NT2/D1 (cell line): ENCODE measurements at regions not wholly inside any gene's neighbourhood (a gene's known extent, or its start where the extent isn't known, plus 50 kb on each side); places are given as distances from the start of the nearest gene placed in this dataset.

ENCODE experiments used
- DNase-seq: peaks from one replicate; pipeline ENCODE4 v3.0.0-alpha.2; 2011; ENCODE audit warnings: low read depth, low spot score
- H3K27me3 ChIP-seq: 2 replicates; pipeline ENCODE4 v1.6.0; 2011; ENCODE audit warnings: mild to moderate bottlenecking; ENCODE audit not compliant: insufficient read length, insufficient read depth
- H3K36me3 ChIP-seq: 2 replicates; pipeline ENCODE4 v1.6.1; 2011; ENCODE audit warnings: mild to moderate bottlenecking, low read length, mixed read lengths; ENCODE audit not compliant: insufficient read depth, insufficient read length
- H3K4me1 ChIP-seq: 2 replicates; pipeline ENCODE4 v1.5.1; 2011; ENCODE audit not compliant: insufficient read depth, insufficient read length
- H3K4me3 ChIP-seq: 2 replicates; pipeline ENCODE4 v1.5.1; 2011; ENCODE audit warnings: low read depth; ENCODE audit not compliant: insufficient read length
- H3K9ac ChIP-seq: 2 replicates; pipeline ENCODE4 v1.6.0; 2011; ENCODE audit warnings: low read depth; ENCODE audit not compliant: insufficient read length
- H3K9me3 ChIP-seq: 2 replicates; pipeline ENCODE4 v1.5.1; 2011; ENCODE audit warnings: mild to moderate bottlenecking, low read length; ENCODE audit not compliant: insufficient read depth
- SUZ12 ChIP-seq: IDR thresholded peaks from 2 replicates; pipeline ENCODE4 v1.6.1; 2011; ENCODE audit not compliant: insufficient read length, insufficient read depth; ENCODE audit errors: extremely low read depth
- YY1 ChIP-seq: IDR thresholded peaks from 2 replicates; pipeline ENCODE4 v1.6.1; 2011; ENCODE audit not compliant: insufficient read length, insufficient read depth
- ZNF274 ChIP-seq: IDR thresholded peaks from 2 replicates; pipeline ENCODE4 v1.6.1; 2011; ENCODE audit warnings: mild to moderate bottlenecking, low read depth, low read length

DNA sequence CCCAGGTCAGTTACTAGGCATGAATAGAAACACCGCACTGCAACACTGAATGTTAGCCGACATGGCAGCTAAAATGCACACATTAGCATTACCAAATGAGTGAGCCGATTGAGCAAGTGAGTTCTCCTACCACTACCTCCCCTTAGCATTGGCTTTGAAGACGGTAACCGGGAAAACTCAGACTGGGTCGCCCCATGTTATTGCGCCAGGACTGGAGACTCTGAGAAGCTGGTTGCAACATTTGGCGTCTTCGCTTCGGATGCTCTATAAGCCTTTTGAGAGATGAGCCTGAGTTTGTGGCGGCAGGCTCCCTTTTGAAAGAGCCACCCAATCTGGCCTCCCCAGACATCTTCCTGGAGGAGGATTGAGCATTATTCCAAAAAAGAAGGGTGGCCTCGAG lies 68.5 kb upstream of the POMP start:
- no peaks in the 10 kb centered on the region for H3K9me3 ChIP-seq
- no peak for DNase-seq
- H3K27me3 ChIP-seq, result no peaks in the 10 kb centered on the region
- H3K4me3 ChIP-seq, result no peak overlapping the region
- H3K9ac ChIP-seq, result no peak overlapping the region
- no peaks in the 10 kb centered on the region for H3K4me1 ChIP-seq
- no peak for TF ChIP-seq SUZ12
- TF ChIP-seq ZNF274, result no peak
- TF ChIP-seq YY1, result no peak
- no peaks in the 10 kb centered on the region for H3K36me3 ChIP-seq

DNA sequence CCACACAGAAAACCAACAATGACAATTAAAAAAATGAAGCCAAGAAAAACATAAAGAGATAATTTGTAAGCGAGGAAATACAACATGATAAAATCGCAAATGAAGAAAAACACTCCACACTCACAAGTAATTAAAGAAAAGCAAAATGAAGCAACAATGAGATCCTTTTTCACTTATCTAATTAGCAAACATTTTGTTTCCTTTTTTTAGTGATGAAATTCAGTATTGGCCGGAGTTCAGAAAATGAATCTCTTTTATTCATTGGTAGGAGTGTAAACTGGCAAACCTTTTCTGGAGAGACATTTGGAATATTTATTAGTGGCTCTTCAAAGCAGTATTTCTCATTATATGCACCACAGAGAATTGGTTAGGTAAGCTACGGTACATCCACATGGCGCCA lies 70.6 kb upstream of the POMP start:
- H3K27me3 ChIP-seq, result no peaks in the 10 kb centered on the region
- no peaks in the 10 kb centered on the region for H3K36me3 ChIP-seq
- no peak for TF ChIP-seq YY1
- TF ChIP-seq SUZ12, result no peak
- no peak for TF ChIP-seq ZNF274
- no peak overlapping the region for H3K4me3 ChIP-seq
- peaks cover 5% of the 10 kb centered on the region for H3K4me1 ChIP-seq
- H3K9me3 ChIP-seq, result no peaks in the 10 kb centered on the region
- no peak for DNase-seq
- H3K9ac ChIP-seq, result no peak overlapping the region

DNA sequence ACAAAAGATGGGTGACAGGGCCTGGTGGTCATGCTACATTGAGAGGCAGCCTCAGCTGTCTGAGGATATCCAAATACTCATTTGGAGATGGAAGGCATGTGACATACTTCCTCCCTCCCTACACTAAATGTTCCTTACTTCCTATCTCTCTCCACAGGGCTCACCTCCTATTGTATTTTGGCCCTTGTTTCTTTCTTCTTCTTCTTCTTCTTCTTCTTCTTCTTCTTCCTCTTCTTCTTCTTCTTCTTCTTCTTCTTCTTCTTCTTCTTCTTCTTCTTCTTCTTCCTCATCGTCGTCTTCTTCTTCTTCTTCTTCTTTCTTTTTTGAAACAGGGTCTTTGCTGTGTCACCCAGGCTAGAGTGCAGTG lies 71.8 kb upstream of the POMP start:
- no peak for DNase-seq
- no peak overlapping the region for H3K9ac ChIP-seq
- TF ChIP-seq ZNF274, result no peak
- TF ChIP-seq YY1, result no peak
- no peak for TF ChIP-seq SUZ12
- no peaks in the 10 kb centered on the region for H3K9me3 ChIP-seq
- no peaks in the 10 kb centered on the region for H3K27me3 ChIP-seq
- H3K4me3 ChIP-seq, result no peak overlapping the region
- H3K4me1 ChIP-seq, result peaks cover 5% of the 10 kb centered on the region
- no peaks in the 10 kb centered on the region for H3K36me3 ChIP-seq

DNA sequence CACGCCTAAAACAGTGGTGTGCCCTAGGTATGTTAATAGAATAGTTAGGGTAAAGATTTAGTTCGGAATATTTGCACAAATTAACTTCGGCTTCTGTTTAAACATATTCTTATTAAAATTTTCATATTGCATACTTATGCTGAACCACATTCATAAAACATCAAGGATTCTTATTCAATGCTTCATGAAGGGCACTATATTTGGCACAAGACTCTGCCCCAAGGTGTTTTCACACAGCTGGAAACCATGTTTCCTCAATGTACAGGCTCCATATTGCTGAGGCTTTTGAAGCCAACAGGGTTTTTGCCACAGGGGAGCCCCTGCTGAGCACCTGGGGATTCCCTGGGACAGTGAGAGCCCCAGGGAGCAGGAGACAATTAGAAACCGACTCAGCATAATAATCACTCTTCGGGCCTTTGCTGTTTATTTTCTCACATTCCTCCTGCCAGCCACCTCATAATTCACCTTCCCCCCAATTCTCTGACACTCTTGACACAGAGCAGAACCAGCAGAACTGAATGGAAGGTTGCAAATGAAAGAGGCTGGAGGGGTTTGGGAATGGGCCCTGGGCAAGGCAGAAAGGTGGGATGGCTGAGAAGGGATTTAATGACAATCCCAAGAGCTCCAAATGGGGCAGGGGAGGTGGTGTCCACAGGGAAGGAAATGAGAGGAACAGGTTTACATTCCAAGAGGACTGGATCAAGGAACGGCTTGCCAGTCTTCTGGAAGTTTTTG lies 72.3 kb upstream of the POMP start:
- DNase-seq, result peak; percentile 47
- H3K36me3 ChIP-seq, result no peaks in the 10 kb centered on the region
- no peak for TF ChIP-seq ZNF274
- no peak for TF ChIP-seq YY1
- TF ChIP-seq SUZ12, result no peak
- no peak overlapping the region for H3K9ac ChIP-seq
- H3K4me3 ChIP-seq, result no peak overlapping the region
- H3K9me3 ChIP-seq, result no peaks in the 10 kb centered on the region
- no peaks in the 10 kb centered on the region for H3K27me3 ChIP-seq
- H3K4me1 ChIP-seq, result peaks cover 5% of the 10 kb centered on the region

DNA sequence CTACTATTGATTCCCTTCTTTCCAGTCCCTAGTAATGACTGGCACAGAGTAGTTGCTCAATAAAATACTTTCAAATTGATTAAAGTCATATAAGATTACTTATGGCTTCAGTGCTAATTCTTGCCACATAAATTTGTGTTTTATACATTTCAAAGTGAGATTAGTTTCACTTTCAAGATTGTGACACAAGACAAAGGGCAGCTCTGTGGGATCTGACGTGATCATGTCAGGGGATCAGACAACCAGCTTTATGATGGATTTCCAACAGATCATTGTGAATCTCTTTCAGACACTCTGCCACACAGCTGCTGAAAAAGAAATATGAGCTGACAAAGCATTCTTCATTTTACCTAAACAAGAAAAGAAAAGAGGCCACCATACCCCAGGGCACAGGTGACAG lies 73.4 kb upstream of the POMP start:
- DNase-seq, result no peak
- TF ChIP-seq SUZ12 (no peak), YY1 (no peak), ZNF274 (no peak)
- no peaks in the 10 kb centered on the region for H3K27me3 ChIP-seq
- H3K36me3 ChIP-seq, result no peaks in the 10 kb centered on the region
- H3K9ac ChIP-seq, result no peak overlapping the region
- H3K9me3 ChIP-seq, result no peaks in the 10 kb centered on the region
- H3K4me1 ChIP-seq, result peaks cover 5% of the 10 kb centered on the region
- no peak overlapping the region for H3K4me3 ChIP-seq

DNA sequence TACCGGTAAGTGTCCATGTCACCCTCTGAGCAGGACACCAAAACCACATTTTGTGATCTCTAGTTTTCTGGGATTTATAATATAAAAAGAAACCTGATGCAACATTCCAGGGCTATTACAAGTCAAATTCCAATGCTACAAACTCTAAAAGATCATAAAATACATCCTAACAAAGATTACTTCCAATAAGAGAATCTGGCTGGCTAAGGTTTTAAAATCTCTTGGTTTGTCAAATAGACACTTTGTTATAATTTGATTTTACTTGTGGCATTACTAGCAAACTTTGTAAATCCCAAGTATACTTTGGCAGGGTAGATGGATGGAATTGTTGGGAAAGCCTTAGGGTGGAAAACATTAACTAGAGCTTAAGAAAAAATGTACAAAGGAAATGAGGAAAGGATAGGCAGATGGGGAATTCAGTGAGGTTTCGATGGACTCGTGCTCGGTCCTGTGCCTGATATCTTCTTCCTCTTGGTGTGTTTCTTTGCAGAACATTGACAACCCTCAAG lies 74.0 kb upstream of the POMP start:
- Histone ChIP-seq H3K36me3 (no peaks in the 10 kb centered on the region), H3K9me3 (no peaks in the 10 kb centered on the region), H3K9ac (no peak overlapping the region), H3K4me3 (no peak overlapping the region), H3K27me3 (no peaks in the 10 kb centered on the region), H3K4me1 (peaks cover 5% of the 10 kb centered on the region)
- no peak for TF ChIP-seq YY1
- TF ChIP-seq SUZ12, result no peak
- no peak for TF ChIP-seq ZNF274
- DNase-seq, result no peak

DNA sequence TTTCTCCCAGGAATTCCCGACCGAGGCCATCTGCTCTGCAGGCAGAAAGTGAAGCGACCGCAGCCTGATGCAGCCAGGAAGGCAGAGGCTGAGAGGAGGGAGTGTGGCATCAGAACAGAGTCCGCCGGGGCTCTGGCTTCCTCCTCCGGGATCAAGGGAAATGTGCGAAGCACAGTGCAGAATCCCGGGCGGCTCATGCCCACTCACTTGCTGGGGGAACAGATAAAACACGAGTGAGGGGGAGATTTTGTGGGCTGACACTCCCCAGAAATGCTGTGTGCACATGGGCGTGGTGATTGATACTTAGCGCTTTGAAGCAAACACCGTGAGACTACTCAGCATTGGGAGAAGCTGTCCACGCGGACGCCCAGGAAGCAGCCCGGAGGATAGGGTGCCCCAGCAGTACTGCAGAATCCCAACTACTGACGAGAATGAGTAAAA lies 75.3 kb upstream of the POMP start:
- TF ChIP-seq SUZ12, result no peak
- no peak for TF ChIP-seq ZNF274
- no peak for TF ChIP-seq YY1
- Histone ChIP-seq H3K27me3 (no peaks in the 10 kb centered on the region), H3K4me3 (no peak overlapping the region), H3K9ac (no peak overlapping the region), H3K9me3 (no peaks in the 10 kb centered on the region), H3K36me3 (no peaks in the 10 kb centered on the region), H3K4me1 (peaks cover 5% of the 10 kb centered on the region)
- no peak for DNase-seq

DNA sequence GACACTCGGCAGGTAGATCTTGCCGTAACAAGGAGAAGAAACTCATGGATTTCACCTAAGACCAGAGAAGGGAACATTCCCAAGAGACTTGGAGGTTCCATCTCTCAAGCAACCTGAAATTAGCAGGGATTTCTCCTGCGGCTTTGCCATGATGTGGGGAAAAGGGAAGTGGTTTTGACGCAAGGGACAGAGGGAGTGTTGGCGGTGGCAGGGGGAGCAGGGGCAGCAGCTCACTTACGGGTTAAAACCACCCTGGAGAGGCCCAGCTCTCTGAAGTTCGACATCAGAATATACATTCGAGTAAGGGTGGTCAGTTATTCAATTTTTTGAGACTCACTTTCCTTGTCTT lies 76.1 kb upstream of the POMP start:
- TF ChIP-seq YY1 (no peak), ZNF274 (no peak), SUZ12 (no peak)
- no peaks in the 10 kb centered on the region for H3K27me3 ChIP-seq

More for the DNA sequence above, 76.1 kb upstream of the POMP start:
- H3K4me3 ChIP-seq, result no peak overlapping the region
- no peak for DNase-seq
- H3K9me3 ChIP-seq, result no peaks in the 10 kb centered on the region
- H3K9ac ChIP-seq, result no peak overlapping the region
- H3K4me1 ChIP-seq, result peaks cover 5% of the 10 kb centered on the region
- no peaks in the 10 kb centered on the region for H3K36me3 ChIP-seq
